ENCODE measurements at regions not wholly inside any gene's neighbourhood (a gene's known extent, or its start where the extent isn't known, plus 50 kb on each side); places are given as distances from the start of the nearest gene placed in this dataset.

GRCh38 chr11:64474680-64475079 lies 81.1 kb upstream of the SLC22A11 start:
- Histone ChIP-seq H3K4me1 (ENCODE audit: control insufficient read depth, insufficient read depth, low read length) (peaks cover 18% of the 10 kb centered on the region), H3K36me3 (ENCODE audit: control insufficient read depth, insufficient read depth, low read length) (no peaks in the 10 kb centered on the region), H3K27ac (ENCODE audit: low read depth, low read length) (no peak overlapping the region), H3K4me3 (ENCODE audit: low read depth, low read length) (no peak overlapping the region), H3K9me3 (ENCODE audit: control insufficient read depth, insufficient read depth, low read length) (no peaks in the 10 kb centered on the region), H3K27me3 (ENCODE audit: control insufficient read depth, insufficient read depth, low read length) (no peaks in the 10 kb centered on the region)
- peak in 2 of 6 donors; percentile 37 to 68 for DNase-seq (ENCODE audit: low read depth in 4 of 6, low spot score in 6 of 6)
- 47% methylated on average over 11 of the region's 11 CpGs for WGBS (ENCODE audit: insufficient coverage)

DNA sequence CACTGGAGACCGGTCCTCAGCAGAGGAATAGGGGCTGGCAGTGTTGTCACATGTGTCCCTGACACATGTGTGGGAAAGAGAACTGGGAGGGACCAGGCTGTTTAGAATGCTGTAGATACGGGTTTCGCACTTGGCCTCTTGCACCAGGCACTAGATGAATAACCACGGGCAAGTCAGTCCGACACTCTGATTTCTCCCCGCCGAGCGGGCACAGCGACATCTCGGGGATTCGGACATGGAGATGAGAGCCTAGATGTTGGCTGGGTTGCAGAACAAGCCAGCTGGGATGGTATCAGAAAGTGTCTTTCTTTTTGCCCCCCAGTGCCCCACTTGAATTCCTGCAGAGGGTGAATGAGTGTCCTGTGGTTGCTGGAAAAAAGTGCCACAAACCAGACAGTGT lies 80.6 kb upstream of the SLC22A11 start:
- peaks cover 18% of the 10 kb centered on the region for H3K4me1 ChIP-seq (ENCODE audit: control insufficient read depth, insufficient read depth, low read length)
- 66% methylated on average over 10 of the region's 11 CpGs for WGBS (ENCODE audit: insufficient coverage)
- no peaks in the 10 kb centered on the region for H3K27me3 ChIP-seq (ENCODE audit: control insufficient read depth, insufficient read depth, low read length)

DNA sequence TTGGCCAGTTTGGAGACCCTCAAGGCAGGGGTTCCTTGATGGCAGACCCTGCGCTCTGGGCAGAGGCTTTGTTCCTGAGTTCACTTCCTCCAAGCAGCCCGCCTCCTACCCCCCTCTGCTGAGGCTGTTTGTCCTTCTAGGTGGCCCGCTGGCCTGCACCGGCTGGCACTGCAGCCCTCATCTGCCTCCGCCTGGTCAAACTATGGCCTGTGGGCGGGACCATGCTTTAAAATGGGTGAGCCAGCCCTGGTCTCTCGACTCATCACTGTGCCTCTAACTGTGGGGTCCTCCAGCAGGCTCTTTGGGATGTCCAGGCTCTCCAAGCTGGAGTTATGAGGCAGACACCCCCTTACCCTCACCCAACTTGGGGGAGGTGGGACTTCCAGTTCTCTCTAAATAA lies 78.9 kb upstream of the SLC22A11 start:
- Histone ChIP-seq H3K9me3 (ENCODE audit: control insufficient read depth, insufficient read depth, low read length) (peaks cover 1% of the 10 kb centered on the region), H3K27ac (ENCODE audit: low read depth, low read length) (no peak overlapping the region), H3K4me3 (ENCODE audit: low read depth, low read length) (no peak overlapping the region), H3K4me1 (ENCODE audit: control insufficient read depth, insufficient read depth, low read length) (peaks cover 18% of the 10 kb centered on the region), H3K27me3 (ENCODE audit: control insufficient read depth, insufficient read depth, low read length) (no peaks in the 10 kb centered on the region), H3K36me3 (ENCODE audit: control insufficient read depth, insufficient read depth, low read length) (no peaks in the 10 kb centered on the region)
- 71% methylated on average over 7 of the region's 7 CpGs for WGBS (ENCODE audit: insufficient coverage)
- DNase-seq (ENCODE audit: low read depth in 4 of 6, low spot score in 6 of 6) = no peak

More for the DNA sequence above, 80.6 kb upstream of the SLC22A11 start:
- Histone ChIP-seq H3K27ac (ENCODE audit: low read depth, low read length) (no peak overlapping the region), H3K9me3 (ENCODE audit: control insufficient read depth, insufficient read depth, low read length) (no peaks in the 10 kb centered on the region), H3K4me3 (ENCODE audit: low read depth, low read length) (no peak overlapping the region), H3K36me3 (ENCODE audit: control insufficient read depth, insufficient read depth, low read length) (no peaks in the 10 kb centered on the region)
- no peak for DNase-seq (ENCODE audit: low read depth in 4 of 6, low spot score in 6 of 6)

GRCh38 chr11:64477675-64478074 lies 78.1 kb upstream of the SLC22A11 start:
- no peak for DNase-seq (ENCODE audit: low read depth in 4 of 6, low spot score in 6 of 6)
- Histone ChIP-seq H3K27me3 (ENCODE audit: control insufficient read depth, insufficient read depth, low read length) (no peaks in the 10 kb centered on the region), H3K36me3 (ENCODE audit: control insufficient read depth, insufficient read depth, low read length) (no peaks in the 10 kb centered on the region), H3K4me1 (ENCODE audit: control insufficient read depth, insufficient read depth, low read length) (peaks cover 18% of the 10 kb centered on the region), H3K4me3 (ENCODE audit: low read depth, low read length) (no peak overlapping the region), H3K27ac (ENCODE audit: low read depth, low read length) (no peak overlapping the region), H3K9me3 (ENCODE audit: control insufficient read depth, insufficient read depth, low read length) (peaks cover 1% of the 10 kb centered on the region)
- 86% methylated on average over 6 of the region's 11 CpGs for WGBS (ENCODE audit: insufficient coverage)

DNA sequence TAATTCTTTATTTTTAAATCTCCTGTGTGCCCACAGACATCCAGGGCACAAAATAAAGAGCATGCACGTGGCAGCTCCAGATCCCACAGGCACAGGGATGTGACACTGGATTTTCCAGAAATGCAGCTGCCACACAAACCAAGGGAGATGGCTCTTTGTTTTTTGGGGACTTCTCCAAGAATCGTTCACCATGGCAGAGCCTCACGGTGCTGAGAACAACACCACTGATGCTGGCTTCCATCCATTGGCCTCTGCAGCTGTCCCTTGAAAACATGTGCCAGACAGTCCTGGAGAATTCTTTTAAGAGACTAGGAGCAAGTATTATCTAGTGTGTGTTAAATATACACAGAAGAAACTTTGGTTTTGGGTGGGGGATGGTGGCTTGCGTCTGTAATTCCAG lies 73.2 kb upstream of the SLC22A11 start:
- WGBS (ENCODE audit: insufficient coverage) = 23% methylated on average over 3 of the region's 4 CpGs

DNA sequence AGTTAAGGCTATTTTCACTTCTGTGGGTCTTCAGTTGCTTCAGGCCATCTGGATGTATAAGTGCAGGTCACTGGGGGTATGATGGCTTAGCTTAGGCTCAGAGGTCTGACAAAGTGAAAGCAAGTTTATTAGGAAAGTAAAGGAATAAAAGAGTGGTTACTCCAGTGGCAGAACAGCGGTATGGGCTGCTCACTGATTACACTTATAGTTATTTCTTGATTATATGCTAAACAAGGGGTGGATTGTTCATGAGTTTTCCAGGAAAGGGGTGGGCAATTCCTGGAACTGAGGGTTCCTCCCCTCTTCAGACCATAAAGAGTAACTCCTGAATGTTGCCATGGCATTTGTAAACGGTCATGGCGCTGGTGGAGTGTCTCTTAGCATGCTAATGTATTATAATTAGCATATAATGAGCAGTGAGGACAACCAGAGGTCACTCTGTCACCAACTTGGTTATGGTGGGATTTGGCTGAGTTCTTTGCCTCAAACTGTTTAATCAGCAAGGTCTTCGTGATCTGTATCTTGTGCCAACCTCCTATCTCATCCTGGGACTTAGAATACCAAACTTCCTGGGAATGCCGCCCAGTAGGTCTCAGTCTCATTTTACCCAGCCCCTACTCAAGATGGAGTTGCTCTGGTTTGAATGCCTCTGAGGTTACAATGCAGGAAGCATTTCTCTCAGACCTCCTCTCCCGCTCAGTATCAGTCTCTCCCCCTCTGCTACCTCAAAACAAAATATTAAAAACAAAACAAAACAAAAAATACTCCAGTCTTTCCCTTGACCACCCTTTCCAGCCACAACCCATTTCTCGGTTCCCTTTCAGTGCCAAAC lies 71.3 kb upstream of the SLC22A11 start:
- H3K27me3 ChIP-seq (ENCODE audit: control insufficient read depth, insufficient read depth, low read length) = no peaks in the 10 kb centered on the region
- WGBS (ENCODE audit: insufficient coverage) = 52% methylated on average over 3 of the region's 7 CpGs
- H3K9me3 ChIP-seq (ENCODE audit: control insufficient read depth, insufficient read depth, low read length) = peaks cover 1% of the 10 kb centered on the region
- no peaks in the 10 kb centered on the region for H3K36me3 ChIP-seq (ENCODE audit: control insufficient read depth, insufficient read depth, low read length)
- no peak for DNase-seq (ENCODE audit: low read depth in 4 of 6, low spot score in 6 of 6)
- peaks cover 6% of the 10 kb centered on the region for H3K4me1 ChIP-seq (ENCODE audit: control insufficient read depth, insufficient read depth, low read length)
- H3K27ac ChIP-seq (ENCODE audit: low read depth, low read length) = no peak overlapping the region
- no peak overlapping the region for H3K4me3 ChIP-seq (ENCODE audit: low read depth, low read length)

More for the DNA sequence above, 73.2 kb upstream of the SLC22A11 start:
- DNase-seq (ENCODE audit: low read depth in 4 of 6, low spot score in 6 of 6) = peak in 2 of 6 donors; percentile 24 to 66
- Histone ChIP-seq H3K27me3 (ENCODE audit: control insufficient read depth, insufficient read depth, low read length) (no peaks in the 10 kb centered on the region), H3K4me3 (ENCODE audit: low read depth, low read length) (no peak overlapping the region), H3K36me3 (ENCODE audit: control insufficient read depth, insufficient read depth, low read length) (no peaks in the 10 kb centered on the region), H3K9me3 (ENCODE audit: control insufficient read depth, insufficient read depth, low read length) (peaks cover 1% of the 10 kb centered on the region), H3K4me1 (ENCODE audit: control insufficient read depth, insufficient read depth, low read length) (peaks cover 6% of the 10 kb centered on the region), H3K27ac (ENCODE audit: low read depth, low read length) (no peak overlapping the region)

GRCh38 chr11:64485074-64485473 lies 70.7 kb upstream of the SLC22A11 start:
- peaks cover 1% of the 10 kb centered on the region for H3K9me3 ChIP-seq (ENCODE audit: control insufficient read depth, insufficient read depth, low read length)
- peaks cover 13% of the 10 kb centered on the region for H3K4me1 ChIP-seq (ENCODE audit: control insufficient read depth, insufficient read depth, low read length)
- no peak overlapping the region for H3K4me3 ChIP-seq (ENCODE audit: low read depth, low read length)
- no peak overlapping the region for H3K27ac ChIP-seq (ENCODE audit: low read depth, low read length)
- H3K27me3 ChIP-seq (ENCODE audit: control insufficient read depth, insufficient read depth, low read length) = no peaks in the 10 kb centered on the region
- no peaks in the 10 kb centered on the region for H3K36me3 ChIP-seq (ENCODE audit: control insufficient read depth, insufficient read depth, low read length)
- WGBS (ENCODE audit: insufficient coverage) = 70% methylated on average over 9 of the region's 12 CpGs
- no peak for DNase-seq (ENCODE audit: low read depth in 4 of 6, low spot score in 6 of 6)

GRCh38 chr11:64489831-64490441 lies 65.8 kb upstream of the SLC22A11 start:
- Histone ChIP-seq H3K9me3 (ENCODE audit: control insufficient read depth, insufficient read depth, low read length) (no peaks in the 10 kb centered on the region), H3K27me3 (ENCODE audit: control insufficient read depth, insufficient read depth, low read length) (no peaks in the 10 kb centered on the region), H3K36me3 (ENCODE audit: control insufficient read depth, insufficient read depth, low read length) (no peaks in the 10 kb centered on the region), H3K27ac (ENCODE audit: low read depth, low read length) (no peak overlapping the region), H3K4me3 (ENCODE audit: low read depth, low read length) (peak overlapping the region; percentile 9), H3K4me1 (ENCODE audit: control insufficient read depth, insufficient read depth, low read length) (peaks cover 21% of the 10 kb centered on the region)
- DNase-seq (ENCODE audit: low read depth in 4 of 6, low spot score in 6 of 6) = peak; percentile 54 to 97 (median 64)
- 8% methylated on average over 26 of the region's 26 CpGs for WGBS (ENCODE audit: insufficient coverage)

- Histone ChIP-seq H3K9me3 (ENCODE audit: control insufficient read depth, insufficient read depth, low read length) (no peaks in the 10 kb centered on the region), H3K27ac (ENCODE audit: low read depth, low read length) (no peak overlapping the region), H3K27me3 (ENCODE audit: control insufficient read depth, insufficient read depth, low read length) (no peaks in the 10 kb centered on the region), H3K4me3 (ENCODE audit: low read depth, low read length) (no peak overlapping the region), H3K36me3 (ENCODE audit: control insufficient read depth, insufficient read depth, low read length) (no peaks in the 10 kb centered on the region), H3K4me1 (ENCODE audit: control insufficient read depth, insufficient read depth, low read length) (peaks cover 21% of the 10 kb centered on the region)
- peak in 1 of 6 donors; percentile 70 for DNase-seq (ENCODE audit: low read depth in 4 of 6, low spot score in 6 of 6)
- 69% methylated on average over 14 of the region's 22 CpGs for WGBS (ENCODE audit: insufficient coverage)
These were observed 65.1 kb upstream of the SLC22A11 start for GRCh38 chr11:64490562-64491216.
